B cell (primary cell): ENCODE measurements at regions not wholly inside any gene's neighbourhood (a gene's known extent, or its start where the extent isn't known, plus 50 kb on each side); places are given as distances from the start of the nearest gene placed in this dataset.

Experiments
- ATAC-seq: fragments of 200-7000 bp; cut with Tn5 transposase; one replicate; pipeline ENCODE4 v1.10.0; 2021; ENCODE audit warnings: low read depth, mild to moderate bottlenecking, moderate number of reproducible peaks, moderate library complexity
- CTCF ChIA-PET: fragments of 350-600 bp; sonication (Branson Sonifier 250); formaldehyde crosslinking; loops from one replicate; lab custom pipeline; 2021; ENCODE audit warnings: antibody characterized with exemption, inconsistent platforms; lab: Charles Lee
- POLR2A ChIA-PET: fragments of 350-600 bp; sonication (Branson Sonifier 250); formaldehyde crosslinking; loops from one replicate; lab custom pipeline; 2021; ENCODE audit warnings: antibody characterized with exemption; lab: Charles Lee
- DNase-seq: peaks from one replicate; pipeline ENCODE4 v3.0.0; 2013
- H2AFZ ChIP-seq: 2 replicates; pipeline ENCODE4 v1.6.1; 2012; ENCODE audit warnings: mild to moderate bottlenecking, low read depth, low read length; ENCODE audit not compliant: insufficient read depth, poor library complexity, severe bottlenecking
- H3K27ac ChIP-seq, 2 donors: 1 replicate in 1 of 2; 2 replicates in 1 of 2; pipeline ENCODE4 v1.5.1; 2012 to 2013; ENCODE audit warnings: low read length in 2 of 2, mild to moderate bottlenecking in 2 of 2, moderate library complexity in 1 of 2
- H3K27me3 ChIP-seq, 4 experiments: fragments of 200-600 bp in 1 of 4; sonication (generic) in 1 of 4; replicated peaks in 1 of 4; 1 replicate in 2 of 4; 2 replicates in 2 of 4; pipeline versions ENCODE4 v1.6.1 to v1.7.0; 2013 to 2016; ENCODE audit warnings: low read length in 3 of 4, mild to moderate bottlenecking in 2 of 4, mixed read lengths in 1 of 4, moderate library complexity in 1 of 4; ENCODE audit not compliant: insufficient read depth in 4 of 4, control insufficient read depth in 3 of 4; ENCODE audit errors: control extremely low read depth in 1 of 4
- H3K36me3 ChIP-seq, 2 experiments: replicated peaks in 1 of 2; 1 replicate in 1 of 2; 2 replicates in 1 of 2; pipeline versions ENCODE4 v1.6.1 to v1.7.1; 2013; ENCODE audit warnings: low read length in 1 of 2; ENCODE audit not compliant: insufficient read depth in 2 of 2, control insufficient read depth in 1 of 2; ENCODE audit errors: control extremely low read depth in 1 of 2, extremely low read depth in 1 of 2
- H3K4me1 ChIP-seq, 2 donors: fragments of 200-600 bp in 1 of 2; sonication (generic) in 1 of 2; 1 replicate in 1 of 2; 2 replicates in 1 of 2; pipeline versions ENCODE4 v1.5.1 to v1.6.1; 2013 to 2017; ENCODE audit warnings: low read length in 2 of 2; ENCODE audit not compliant: control insufficient read depth in 2 of 2, insufficient read depth in 2 of 2
- H3K4me2 ChIP-seq: replicated peaks from 2 replicates; pipeline ENCODE3; 2012; ENCODE audit warnings: mild to moderate bottlenecking, low read depth, low read length; ENCODE audit not compliant: poor library complexity, severe bottlenecking
- H3K4me3 ChIP-seq, 5 experiments: fragments of 200-600 bp in 1 of 5; sonication (generic) in 1 of 5; 1 replicate in 3 of 5; 2 replicates in 2 of 5; pipeline versions ENCODE4 v1.5.1 to v1.7.0; 2011 to 2016; ENCODE audit warnings: low read length in 4 of 5, mild to moderate bottlenecking in 4 of 5, low read depth in 2 of 5, control low read depth in 1 of 5, moderate library complexity in 1 of 5; ENCODE audit not compliant: insufficient read depth in 1 of 5; ENCODE audit errors: control extremely low read depth in 1 of 5, extremely low read depth in 1 of 5
- H3K79me2 ChIP-seq: fragments of 200-600 bp; sonication (generic); one replicate; pipeline ENCODE4 v1.6.0; 2016; ENCODE audit warnings: low read length; ENCODE audit not compliant: control insufficient read depth, insufficient read depth
- H3K9ac ChIP-seq: fragments of 200-600 bp; sonication (generic); 2 replicates; pipeline ENCODE4 v1.6.1; 2017; ENCODE audit warnings: mild to moderate bottlenecking, low read length, moderate library complexity
- H3K9me3 ChIP-seq, 3 donors: one replicate each; pipeline versions ENCODE4 v1.6.1 to v1.7.1; 2013; ENCODE audit warnings: low read length in 2 of 3; ENCODE audit not compliant: control insufficient read depth in 2 of 3, insufficient read depth in 1 of 3; ENCODE audit errors: control extremely low read depth in 1 of 3
- H4K20me1 ChIP-seq: 2 replicates; pipeline ENCODE4 v1.6.0; 2012; ENCODE audit warnings: mild to moderate bottlenecking, low read length; ENCODE audit not compliant: insufficient read depth, control insufficient read depth, poor library complexity, severe bottlenecking
- H3K27ac Mint-ChIP-seq: one replicate; pipeline ENCODE4 v1.8.0; 2021; ENCODE audit warnings: mixed read lengths
- H3K27me3 Mint-ChIP-seq: one replicate; pipeline ENCODE4 v1.8.0; 2021; ENCODE audit warnings: mixed read lengths
- H3K4me1 Mint-ChIP-seq: one replicate; pipeline ENCODE4 v1.8.0; 2021; ENCODE audit warnings: mixed read lengths
- H3K4me3 Mint-ChIP-seq: one replicate; pipeline ENCODE4 v1.8.0; 2021; ENCODE audit warnings: mixed read lengths
- H3K9me3 Mint-ChIP-seq: one replicate; pipeline ENCODE4 v1.8.0; 2022; ENCODE audit warnings: mixed read lengths; ENCODE audit not compliant: insufficient read depth
- CTCF ChIP-seq: fragments of 200-600 bp; IDR thresholded peaks from one replicate; pipeline ENCODE4 v1.8.0; 2022; ENCODE audit warnings: antibody characterized with exemption, mild to moderate bottlenecking
- EZH2 ChIP-seq: IDR thresholded peaks from 2 replicates; pipeline ENCODE4 v1.6.1; 2012; ENCODE audit warnings: borderline replicate concordance, low read depth, mild to moderate bottlenecking, moderate library complexity, low read length; ENCODE audit not compliant: insufficient read depth, poor library complexity, severe bottlenecking
- WGBS: methylation state at CpG from one replicate; pipeline ENCODE4 v1.1.5; 2013; ENCODE audit warnings: missing lambda C conversion rate; ENCODE audit not compliant: insufficient coverage; 5-methylcytosine and 5-hydroxymethylcytosine counted together
- intact Hi-C: fragments of 100-400 bp; cut with micrococcal nuclease; formaldehyde crosslinking; loops from one replicate; pipeline ENCODE4 v1.10.0; 2022

DNA sequence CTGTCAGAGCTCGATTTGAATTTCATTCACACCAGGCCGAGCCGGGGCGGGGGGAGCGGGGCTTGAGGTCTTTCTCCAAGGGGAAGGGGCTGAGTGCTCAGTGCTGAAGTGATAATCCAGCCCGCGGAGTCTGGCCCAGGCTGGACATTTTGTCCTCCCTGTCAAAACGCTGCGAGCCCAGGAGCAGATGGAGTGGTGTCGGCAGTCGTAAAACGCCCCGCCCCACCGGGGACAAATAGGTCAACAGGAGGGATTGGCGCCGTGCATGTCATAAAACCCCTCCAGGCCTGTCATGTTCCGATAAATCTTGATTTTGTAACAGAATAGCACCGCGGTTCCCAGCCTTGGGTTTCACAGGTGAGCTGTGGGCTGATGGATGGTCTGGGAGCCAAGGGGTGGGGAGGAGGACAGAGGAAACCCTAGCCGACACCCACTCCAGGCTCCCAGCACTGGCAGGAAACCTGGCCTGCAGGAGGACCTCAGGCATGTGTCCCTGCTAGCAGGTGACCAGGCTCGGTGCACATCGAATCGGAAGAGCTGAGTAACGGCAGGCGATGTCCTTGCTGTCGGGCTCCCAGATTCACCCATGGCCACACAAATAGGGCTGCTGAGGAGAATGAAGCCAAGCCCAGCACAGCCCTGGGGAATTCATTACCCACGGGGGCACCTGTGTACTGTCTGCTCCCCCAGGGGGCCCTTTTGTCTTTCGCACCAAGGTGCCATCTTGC is 341.4 kb downstream of the FOXL1 start:
- H3K9me3 Mint-ChIP-seq = no peaks in the 10 kb centered on the region
- intact Hi-C loops = no loop called here

More for the DNA sequence above, 341.4 kb downstream of the FOXL1 start:
- Mint-ChIP-seq H3K27me3 (peaks cover 26% of the 10 kb centered on the region), H3K4me1 (no peaks in the 10 kb centered on the region), H3K27ac (no peak overlapping the region), H3K4me3 (no peak overlapping the region)
- H3K27ac ChIP-seq = no peak overlapping the region
- no peaks in the 10 kb centered on the region for H3K36me3 ChIP-seq
- H2AFZ ChIP-seq = no peak overlapping the region
- ATAC-seq = no peak
- no peaks in the 10 kb centered on the region for H3K4me1 ChIP-seq
- POLR2A ChIA-PET = no interaction called here
- CTCF ChIA-PET = no interaction called here
- no peak overlapping the region for H3K9ac ChIP-seq
- H3K4me3 ChIP-seq = no peak overlapping the region
- H4K20me1 ChIP-seq = no peaks in the 10 kb centered on the region
- H3K27me3 ChIP-seq = peaks cover 0 to 10% (median 0%) of the 10 kb centered on the region in 4 experiments
- WGBS = 80% methylated on average over 26 of the region's 28 CpGs
- H3K4me2 ChIP-seq = no peak overlapping the region
- H3K9me3 ChIP-seq = peaks cover 0 to 30% (median 0%) of the 10 kb centered on the region in 3 donors
- no peak for DNase-seq
- TF ChIP-seq EZH2 (no peak), CTCF (no peak)
- H3K79me2 ChIP-seq = no peaks in the 10 kb centered on the region
